ENCODE measurements at regions not wholly inside any gene's neighbourhood (a gene's known extent, or its start where the extent isn't known, plus 50 kb on each side); places are given as distances from the start of the nearest gene placed in this dataset.

DNA sequence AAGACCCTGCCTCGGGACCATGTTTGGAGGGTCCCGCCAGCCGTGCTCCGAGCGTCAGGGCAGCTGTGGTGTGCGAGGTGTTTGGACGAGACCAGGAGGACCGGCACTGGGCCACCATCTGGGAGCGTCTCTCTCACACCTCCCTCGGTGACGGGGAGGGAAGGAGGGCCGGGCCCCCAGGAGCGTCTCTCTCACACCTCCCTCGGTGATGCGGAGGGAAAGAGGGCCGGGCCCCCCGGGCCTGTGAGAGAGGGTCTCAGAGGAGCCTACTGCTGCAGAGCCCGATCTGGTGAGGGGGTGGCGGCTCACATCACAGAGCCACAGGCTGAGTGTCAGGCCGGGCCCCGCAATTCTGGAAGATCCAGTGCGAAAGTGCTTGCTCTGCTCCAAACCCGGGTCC, 65.8 kb upstream of the CFAP46 start:
- no peak for DNase-seq (ENCODE audit: extremely low spot score)
- TF ChIP-seq, protein P1, sequence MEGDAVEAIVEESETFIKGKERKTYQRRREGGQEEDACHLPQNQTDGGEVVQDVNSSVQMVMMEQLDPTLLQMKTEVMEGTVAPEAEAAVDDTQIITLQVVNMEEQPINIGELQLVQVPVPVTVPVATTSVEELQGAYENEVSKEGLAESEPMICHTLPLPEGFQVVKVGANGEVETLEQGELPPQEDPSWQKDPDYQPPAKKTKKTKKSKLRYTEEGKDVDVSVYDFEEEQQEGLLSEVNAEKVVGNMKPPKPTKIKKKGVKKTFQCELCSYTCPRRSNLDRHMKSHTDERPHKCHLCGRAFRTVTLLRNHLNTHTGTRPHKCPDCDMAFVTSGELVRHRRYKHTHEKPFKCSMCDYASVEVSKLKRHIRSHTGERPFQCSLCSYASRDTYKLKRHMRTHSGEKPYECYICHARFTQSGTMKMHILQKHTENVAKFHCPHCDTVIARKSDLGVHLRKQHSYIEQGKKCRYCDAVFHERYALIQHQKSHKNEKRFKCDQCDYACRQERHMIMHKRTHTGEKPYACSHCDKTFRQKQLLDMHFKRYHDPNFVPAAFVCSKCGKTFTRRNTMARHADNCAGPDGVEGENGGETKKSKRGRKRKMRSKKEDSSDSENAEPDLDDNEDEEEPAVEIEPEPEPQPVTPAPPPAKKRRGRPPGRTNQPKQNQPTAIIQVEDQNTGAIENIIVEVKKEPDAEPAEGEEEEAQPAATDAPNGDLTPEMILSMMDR (IDR thresholded peaks at IDR 0.05; ENCODE audit: control extremely low read depth, extremely low read depth, low read depth, missing control alignments), result no peak
- ChIA-PET CTCF (no interaction called here), POLR2A (no interaction called here)

- TF ChIP-seq, protein P1 (IDR thresholded peaks at IDR 0.05; ENCODE audit: control extremely low read depth, extremely low read depth, low read depth, missing control alignments), result no peak
- CTCF ChIA-PET, result no interaction called here
Observed at GRCh38 chr10:133007360-133007858, 65.0 kb upstream of the CFAP46 start.

DNA sequence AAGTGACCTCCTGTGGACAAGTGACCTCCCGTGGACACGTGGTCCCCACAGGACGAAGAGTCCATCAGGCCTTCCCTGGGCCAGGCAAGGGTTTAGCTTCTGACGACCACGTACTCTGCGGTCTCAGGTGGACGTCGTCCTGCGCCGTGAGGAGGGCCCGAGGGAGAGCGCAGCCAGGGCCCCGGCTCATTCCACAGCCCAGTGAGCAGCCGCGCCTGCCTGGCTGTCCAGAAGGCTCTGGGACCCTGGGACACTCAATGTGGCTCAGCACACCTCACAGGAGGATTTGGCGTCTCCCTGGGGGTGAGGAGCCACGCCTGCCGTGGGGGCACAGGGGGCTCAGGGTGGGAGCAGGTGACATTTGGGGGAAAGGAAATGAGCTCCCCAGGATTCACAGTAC, 64.4 kb upstream of the CFAP46 start:
- POLR2A ChIA-PET, result no interaction called here
- CTCF ChIA-PET, result no interaction called here
- no peak for DNase-seq (ENCODE audit: extremely low spot score)
- TF ChIP-seq, protein P1 (IDR thresholded peaks at IDR 0.05; ENCODE audit: control extremely low read depth, extremely low read depth, low read depth, missing control alignments), result no peak

More at GRCh38 chr10:133007360-133007858, 65.0 kb upstream of the CFAP46 start:
- POLR2A ChIA-PET, result no interaction called here
- DNase-seq (ENCODE audit: extremely low spot score), result no peak

DNA sequence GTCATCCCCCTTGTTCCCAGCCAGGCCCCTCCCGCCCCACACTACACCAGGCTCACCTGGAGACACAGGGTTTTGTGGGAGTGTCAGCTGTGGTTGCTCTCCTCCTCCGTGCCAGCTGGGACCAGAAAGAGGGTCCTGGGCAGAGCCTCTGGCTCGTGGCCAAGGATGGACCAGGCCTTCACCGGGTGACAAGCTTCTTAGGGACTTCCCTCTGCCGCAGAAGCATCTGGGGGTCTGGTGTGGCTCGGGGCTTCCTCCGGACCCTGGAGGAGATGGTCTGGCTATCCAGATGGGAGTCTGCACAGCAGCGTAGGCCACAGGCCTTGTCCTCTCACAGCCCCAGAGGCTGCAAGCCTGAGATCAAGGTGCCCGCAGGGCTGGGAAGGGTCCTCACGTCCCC, 63.8 kb upstream of the CFAP46 start:
- CTCF ChIA-PET, result no interaction called here
- POLR2A ChIA-PET, result no interaction called here
- no peak for DNase-seq (ENCODE audit: extremely low spot score)
- TF ChIP-seq, protein P1 (IDR thresholded peaks at IDR 0.05; ENCODE audit: control extremely low read depth, extremely low read depth, low read depth, missing control alignments), result no peak

- DNase-seq (ENCODE audit: extremely low spot score), result no peak
- CTCF ChIA-PET, result no interaction called here
- POLR2A ChIA-PET, result no interaction called here
- TF ChIP-seq, protein P1 (IDR thresholded peaks at IDR 0.05; ENCODE audit: control extremely low read depth, extremely low read depth, low read depth, missing control alignments), result no peak
Observed at GRCh38 chr10:133004478-133004877, 62.1 kb upstream of the CFAP46 start.

DNA sequence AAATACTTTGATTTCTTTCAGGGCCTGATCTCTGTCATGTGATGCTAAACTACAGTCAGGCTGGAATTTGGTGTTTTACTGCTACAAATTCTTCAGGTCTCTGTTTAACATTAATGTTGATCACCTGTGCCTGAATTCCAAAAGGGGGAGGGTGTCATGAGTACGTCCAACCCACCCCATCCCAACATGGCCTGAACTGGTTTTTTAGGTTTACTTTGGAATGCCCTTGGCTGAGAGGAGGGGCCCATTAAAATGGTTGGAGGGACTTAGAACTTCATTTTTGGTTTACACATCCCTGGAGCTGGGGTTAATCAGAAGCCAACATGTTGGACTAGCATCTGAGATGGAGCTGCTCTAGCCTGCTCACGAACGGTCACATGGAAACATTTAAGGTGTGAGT, 60.8 kb upstream of the CFAP46 start:
- CTCF ChIA-PET, result no interaction called here
- POLR2A ChIA-PET, result no interaction called here
- TF ChIP-seq, protein P1 (IDR thresholded peaks at IDR 0.05; ENCODE audit: control extremely low read depth, extremely low read depth, low read depth, missing control alignments), result no peak
- no peak for DNase-seq (ENCODE audit: extremely low spot score)

DNA sequence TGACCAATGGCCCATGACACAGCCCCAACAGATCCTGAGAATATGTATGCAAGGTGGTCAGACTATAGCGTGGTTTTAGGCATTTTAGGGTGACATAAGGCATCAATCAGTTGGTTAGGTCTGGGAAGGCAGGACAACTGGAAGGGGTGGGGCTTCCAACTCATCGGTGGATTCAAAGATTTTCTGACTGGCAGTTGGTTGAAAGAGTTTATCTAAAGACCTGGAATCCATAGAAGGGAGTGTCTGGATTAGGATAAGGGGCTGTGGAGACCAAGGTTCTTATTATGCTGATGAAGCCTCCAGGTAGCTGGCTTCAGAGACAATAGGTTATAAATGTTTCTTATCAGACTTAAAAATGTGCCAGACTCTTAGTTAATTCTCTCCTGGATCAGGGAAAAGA, 60.3 kb upstream of the CFAP46 start:
- ChIA-PET CTCF (no interaction called here), POLR2A (no interaction called here)
- TF ChIP-seq, protein P1 (IDR thresholded peaks at IDR 0.05; ENCODE audit: control extremely low read depth, extremely low read depth, low read depth, missing control alignments), result no peak
- DNase-seq (ENCODE audit: extremely low spot score), result no peak

Data from GM10248 (cell line).